SU-DHL-6 (cell line): ENCODE measurements at regions not wholly inside any gene's neighbourhood (a gene's known extent, or its start where the extent isn't known, plus 50 kb on each side); places are given as distances from the start of the nearest gene placed in this dataset.

Source experiments
- H2AFZ ChIP-seq: fragments of 200-600 bp; sonication (generic); 2 replicates; pipeline ENCODE4 v1.6.1; 2014; ENCODE audit warnings: low read depth, mild to moderate bottlenecking, moderate library complexity, mixed read lengths, antibody characterized with exemption, low read length; ENCODE audit not compliant: severe bottlenecking
- H3F3A ChIP-seq: fragments of 200-600 bp; shearing (Covaris generic); 2 replicates; pipeline ENCODE4 v1.6.0; 2016; ENCODE audit warnings: antibody characterized with exemption, mild to moderate bottlenecking; ENCODE audit not compliant: insufficient read depth
- H3K27ac ChIP-seq: fragments of 200-600 bp; sonication (generic); 2 replicates; pipeline ENCODE4 v1.5.1; 2016; ENCODE audit warnings: low read depth, mild to moderate bottlenecking, low read length, moderate library complexity, mixed read lengths
- H3K27me3 ChIP-seq: fragments of 200-600 bp; sonication (generic), shearing (Covaris generic); 2 replicates; pipeline ENCODE4 v1.6.0; 2014; ENCODE audit warnings: mild to moderate bottlenecking, low read length
- H3K36me3 ChIP-seq: fragments of 200-600 bp; sonication (generic); 2 replicates; pipeline ENCODE4 v1.6.1; 2014; ENCODE audit warnings: mild to moderate bottlenecking, low read length, mixed read lengths
- H3K4me2 ChIP-seq: fragments of 300-600, 200-600 bp; shearing (Covaris generic), sonication (generic); 2 replicates; pipeline ENCODE4 v1.6.0; 2014; ENCODE audit warnings: low read length, low read depth, mild to moderate bottlenecking; ENCODE audit not compliant: poor library complexity, severe bottlenecking
- H3K4me3 ChIP-seq: fragments of 200-600 bp; sonication (generic); 2 replicates; pipeline ENCODE4 v1.5.1; 2014; ENCODE audit warnings: antibody characterized with exemption, low read length, mild to moderate bottlenecking, mixed read lengths; ENCODE audit not compliant: insufficient read depth, poor library complexity, severe bottlenecking
- H3K79me2 ChIP-seq: fragments of 200-600 bp; sonication (generic); 2 replicates; pipeline ENCODE4 v1.6.1; 2014; ENCODE audit warnings: mild to moderate bottlenecking, low read length, moderate library complexity; ENCODE audit not compliant: insufficient read depth
- H3K9ac ChIP-seq: fragments of 200-600 bp; sonication (generic); 2 replicates; pipeline ENCODE4 v1.7.0; 2014; ENCODE audit warnings: mild to moderate bottlenecking, low read length
- H3K9me2 ChIP-seq: fragments of 200-600 bp; sonication (generic); replicated peaks from 2 replicates; pipeline ENCODE4 v1.6.1; 2014; ENCODE audit warnings: low read length; ENCODE audit not compliant: insufficient read depth
- H3K9me3 ChIP-seq: fragments of 200-600 bp; sonication (generic); 2 replicates; pipeline ENCODE4 v1.6.1; 2014; ENCODE audit warnings: low read length, mixed read lengths; ENCODE audit not compliant: insufficient read depth
- H4K20me1 ChIP-seq: fragments of 200-600 bp; sonication (generic); 2 replicates; pipeline ENCODE4 v1.6.1; 2014; ENCODE audit warnings: low read depth, mild to moderate bottlenecking, antibody characterized with exemption, low read length, moderate library complexity, mixed read lengths
- CTCF ChIP-seq: fragments of 200-600 bp; sonication (generic); IDR thresholded peaks from one replicate; pipeline ENCODE4 v1.5.1; 2017; ENCODE audit warnings: antibody characterized with exemption, mild to moderate bottlenecking, low read length, moderate library complexity; ENCODE audit not compliant: insufficient read depth, poor library complexity, severe bottlenecking
- EZH2phosphoT487 ChIP-seq: fragments of 200-600 bp; sonication (generic), shearing (Covaris generic); conservative IDR thresholded peaks from 2 replicates; pipeline ENCODE4 v1.6.1; 2018; ENCODE audit warnings: mild to moderate bottlenecking, antibody characterized with exemption, low read length, moderate library complexity, mixed read lengths

DNA sequence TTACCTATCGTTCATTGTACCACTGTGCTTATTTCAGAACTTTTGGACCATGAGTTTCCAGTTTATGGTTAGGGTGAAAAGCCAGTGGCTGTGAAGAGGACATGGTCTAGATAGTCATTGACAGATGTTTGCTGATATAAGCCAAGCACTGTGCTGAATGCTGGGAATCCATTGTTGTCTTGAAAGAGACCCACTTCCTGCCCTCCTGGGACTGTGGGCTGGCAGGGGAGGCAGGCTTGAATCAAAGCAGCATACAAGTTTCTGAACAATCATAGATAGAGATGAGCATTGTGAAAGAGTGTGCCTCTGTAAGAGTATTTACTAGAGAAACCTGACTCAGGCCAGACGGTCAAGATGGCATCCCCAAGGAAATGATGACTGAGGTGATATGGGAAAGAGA is 73.4 kb downstream of the NMUR2 start:
- no peak overlapping the region for H3K4me2 ChIP-seq
- H3K79me2 ChIP-seq: no peaks in the 10 kb centered on the region
- no peaks in the 10 kb centered on the region for H3K27me3 ChIP-seq
- H3F3A ChIP-seq: no peaks in the 10 kb centered on the region
- no peaks in the 10 kb centered on the region for H3K36me3 ChIP-seq
- TF ChIP-seq CTCF (no peak), EZH2phosphoT487 (no peak)
- H3K9ac ChIP-seq: no peak overlapping the region
- H3K27ac ChIP-seq: no peak overlapping the region
- H3K9me3 ChIP-seq: no peaks in the 10 kb centered on the region
- no peaks in the 10 kb centered on the region for H3K9me2 ChIP-seq
- H2AFZ ChIP-seq: no peak overlapping the region
- H4K20me1 ChIP-seq: no peaks in the 10 kb centered on the region
- no peak overlapping the region for H3K4me3 ChIP-seq

DNA sequence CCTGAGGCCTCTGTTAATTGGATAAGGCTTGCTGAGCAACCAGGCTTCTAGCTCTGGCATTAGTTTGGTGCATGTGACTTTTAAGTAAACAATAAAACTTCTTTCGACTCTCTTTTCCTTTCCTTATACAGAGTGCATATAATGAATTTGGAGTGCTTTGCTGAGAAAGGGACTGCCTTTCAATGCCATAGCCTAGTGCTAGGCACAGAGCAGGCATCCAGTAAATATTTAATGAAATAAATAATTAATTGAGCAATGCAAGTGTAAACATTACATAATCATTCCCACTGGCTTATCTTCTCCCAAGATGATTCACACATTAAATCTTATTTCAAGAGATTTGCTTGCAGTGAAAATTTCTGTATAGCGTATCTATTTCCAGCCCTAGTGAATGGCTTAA is 74.1 kb downstream of the NMUR2 start:
- Histone ChIP-seq H3K9ac (no peak overlapping the region), H3K4me2 (no peak overlapping the region), H3K9me3 (no peaks in the 10 kb centered on the region), H3K36me3 (no peaks in the 10 kb centered on the region), H3F3A (no peaks in the 10 kb centered on the region), H3K79me2 (no peaks in the 10 kb centered on the region), H3K27ac (no peak overlapping the region), H3K27me3 (no peaks in the 10 kb centered on the region), H2AFZ (no peak overlapping the region), H3K4me3 (no peak overlapping the region), H3K9me2 (no peaks in the 10 kb centered on the region), H4K20me1 (no peaks in the 10 kb centered on the region)
- TF ChIP-seq EZH2phosphoT487: no peak
- TF ChIP-seq CTCF: no peak

- H3F3A ChIP-seq: no peaks in the 10 kb centered on the region
- H3K4me2 ChIP-seq: no peak overlapping the region
- H3K9ac ChIP-seq: no peak overlapping the region
- H3K79me2 ChIP-seq: no peaks in the 10 kb centered on the region
- H3K9me3 ChIP-seq: no peaks in the 10 kb centered on the region
- H4K20me1 ChIP-seq: no peaks in the 10 kb centered on the region
- no peaks in the 10 kb centered on the region for H3K9me2 ChIP-seq
- no peak for TF ChIP-seq CTCF
- TF ChIP-seq EZH2phosphoT487: no peak
- H3K27me3 ChIP-seq: no peaks in the 10 kb centered on the region
- H3K36me3 ChIP-seq: no peaks in the 10 kb centered on the region
- H2AFZ ChIP-seq: no peak overlapping the region
- no peak overlapping the region for H3K27ac ChIP-seq
- no peak overlapping the region for H3K4me3 ChIP-seq
Measured at GRCh38 chr5:152329761-152330283, 75.3 kb downstream of the NMUR2 start.

DNA sequence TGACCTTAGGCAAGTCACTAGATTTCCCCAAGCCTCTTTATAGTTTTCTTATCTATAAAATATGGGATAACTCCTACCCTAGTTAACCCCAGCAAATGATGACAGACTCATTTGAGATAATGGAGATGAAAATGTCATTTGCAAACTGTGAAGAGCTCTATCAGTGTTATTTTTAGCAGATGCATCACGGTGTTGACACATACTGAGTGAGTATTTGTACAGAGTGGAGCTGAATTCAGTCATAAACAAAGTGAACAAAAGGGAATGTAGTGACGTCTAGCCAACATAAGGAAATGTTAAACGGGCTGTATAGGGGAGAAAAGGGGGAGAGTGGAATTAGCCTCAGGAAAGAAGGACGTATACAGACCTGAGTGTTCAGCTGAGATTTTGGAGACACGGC is 75.9 kb downstream of the NMUR2 start:
- TF ChIP-seq CTCF (no peak), EZH2phosphoT487 (no peak)
- Histone ChIP-seq H3K9me2 (no peaks in the 10 kb centered on the region), H3K36me3 (no peaks in the 10 kb centered on the region), H3K9me3 (no peaks in the 10 kb centered on the region), H4K20me1 (no peaks in the 10 kb centered on the region), H3K4me3 (no peak overlapping the region), H3K9ac (no peak overlapping the region), H3K4me2 (no peak overlapping the region), H2AFZ (no peak overlapping the region), H3K79me2 (no peaks in the 10 kb centered on the region), H3K27me3 (no peaks in the 10 kb centered on the region), H3K27ac (no peak overlapping the region), H3F3A (no peaks in the 10 kb centered on the region)
